ENCODE measurements at regions not wholly inside any gene's neighbourhood (a gene's known extent, or its start where the extent isn't known, plus 50 kb on each side); places are given as distances from the start of the nearest gene placed in this dataset.

- DNase-seq = no peak
Observed at GRCh38 chr5:124297826-124298225, 448.6 kb downstream of the ZNF608 start.

- no peak for DNase-seq
Observed at GRCh38 chr5:124292322-124292855, 454.1 kb downstream of the ZNF608 start.

- DNase-seq = peak in 1 of 2 donors; percentile 50
Observed at GRCh38 chr5:124289641-124290311, 456.7 kb downstream of the ZNF608 start.

- peak; percentile 48 to 75 for DNase-seq
Observed at GRCh38 chr5:124289130-124289529, 457.3 kb downstream of the ZNF608 start.

- DNase-seq = no peak
Observed at GRCh38 chr5:124287813-124288212, 458.6 kb downstream of the ZNF608 start.

- no peak for DNase-seq
Observed at GRCh38 chr5:124285733-124286132, 460.7 kb downstream of the ZNF608 start.

- no peak for DNase-seq
Observed at GRCh38 chr5:124285071-124285470, 461.4 kb downstream of the ZNF608 start.

GRCh38 chr5:124283031-124283430, 463.4 kb downstream of the ZNF608 start:
- DNase-seq = no peak

- DNase-seq = no peak
Observed at GRCh38 chr5:124280079-124280478, 466.4 kb downstream of the ZNF608 start.

- no peak for DNase-seq
Observed at GRCh38 chr5:124279146-124279876, 467.1 kb downstream of the ZNF608 start.

GRCh38 chr5:124278636-124279035, 467.8 kb downstream of the ZNF608 start:
- no peak for DNase-seq

GRCh38 chr5:124277767-124278545, 468.5 kb downstream of the ZNF608 start:
- DNase-seq = no peak

GRCh38 chr5:124276166-124276565, 470.3 kb downstream of the ZNF608 start:
- DNase-seq = no peak

GRCh38 chr5:124274949-124275348, 471.5 kb downstream of the ZNF608 start:
- DNase-seq = no peak

- DNase-seq = no peak
Observed at GRCh38 chr5:124264499-124264898, 481.9 kb downstream of the ZNF608 start.

GRCh38 chr5:124263680-124264491, 482.6 kb downstream of the ZNF608 start:
- peak; percentile 66 to 87 for DNase-seq

- no peak for DNase-seq
Observed at GRCh38 chr5:124262991-124263571, 483.4 kb downstream of the ZNF608 start.

- no peak for DNase-seq
Observed at GRCh38 chr5:124262470-124262869, 484.0 kb downstream of the ZNF608 start.

GRCh38 chr5:124261848-124262247, 484.6 kb downstream of the ZNF608 start:
- no peak for DNase-seq

GRCh38 chr5:124260921-124261515, 485.4 kb downstream of the ZNF608 start:
- no peak for DNase-seq

GRCh38 chr5:124259017-124259416, 487.4 kb downstream of the ZNF608 start:
- DNase-seq = no peak

- DNase-seq = no peak
Observed at GRCh38 chr5:124257048-124257447, 489.4 kb downstream of the ZNF608 start.
